ENCODE measurements at regions not wholly inside any gene's neighbourhood (a gene's known extent, or its start where the extent isn't known, plus 50 kb on each side); places are given as distances from the start of the nearest gene placed in this dataset.

GRCh38 chr4:81773557-81773956 is 301.9 kb upstream of the RASGEF1B start:
- TF ChIP-seq, protein P1, sequence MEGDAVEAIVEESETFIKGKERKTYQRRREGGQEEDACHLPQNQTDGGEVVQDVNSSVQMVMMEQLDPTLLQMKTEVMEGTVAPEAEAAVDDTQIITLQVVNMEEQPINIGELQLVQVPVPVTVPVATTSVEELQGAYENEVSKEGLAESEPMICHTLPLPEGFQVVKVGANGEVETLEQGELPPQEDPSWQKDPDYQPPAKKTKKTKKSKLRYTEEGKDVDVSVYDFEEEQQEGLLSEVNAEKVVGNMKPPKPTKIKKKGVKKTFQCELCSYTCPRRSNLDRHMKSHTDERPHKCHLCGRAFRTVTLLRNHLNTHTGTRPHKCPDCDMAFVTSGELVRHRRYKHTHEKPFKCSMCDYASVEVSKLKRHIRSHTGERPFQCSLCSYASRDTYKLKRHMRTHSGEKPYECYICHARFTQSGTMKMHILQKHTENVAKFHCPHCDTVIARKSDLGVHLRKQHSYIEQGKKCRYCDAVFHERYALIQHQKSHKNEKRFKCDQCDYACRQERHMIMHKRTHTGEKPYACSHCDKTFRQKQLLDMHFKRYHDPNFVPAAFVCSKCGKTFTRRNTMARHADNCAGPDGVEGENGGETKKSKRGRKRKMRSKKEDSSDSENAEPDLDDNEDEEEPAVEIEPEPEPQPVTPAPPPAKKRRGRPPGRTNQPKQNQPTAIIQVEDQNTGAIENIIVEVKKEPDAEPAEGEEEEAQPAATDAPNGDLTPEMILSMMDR (IDR thresholded peaks at IDR 0.05), result no peak
- TF ChIP-seq REST (IDR thresholded peaks at IDR 0.05; ENCODE audit: insufficient read depth in 1 of 2, low read depth in 2 of 2, low read length in 1 of 2), result no peak
- TF ChIP-seq POLR2AphosphoS5 (IDR thresholded peaks at IDR 0.05; ENCODE audit: low read depth, low read length), result no peak
- no peak for TF ChIP-seq SIN3A (IDR thresholded peaks at IDR 0.05; ENCODE audit: borderline replicate concordance, insufficient read depth, low read depth, low read length)
- no peak for TF ChIP-seq TCF7L2 (IDR thresholded peaks at IDR 0.05; ENCODE audit: low read depth, low read length)

Measured in Panc1 (cell line).